ENCODE measurements at regions not wholly inside any gene's neighbourhood (a gene's known extent, or its start where the extent isn't known, plus 50 kb on each side); places are given as distances from the start of the nearest gene placed in this dataset.

- TF ChIP-seq CHD7 (IDR thresholded peaks at IDR 0.05; ENCODE audit: insufficient replicate concordance, low read length) (no peak), FOSL1 (IDR thresholded peaks at IDR 0.05; ENCODE audit: insufficient read depth, low read depth, low read length) (no peak), BACH1 (IDR thresholded peaks at IDR 0.05; ENCODE audit: low read length) (no peak), GABPA (IDR thresholded peaks at IDR 0.05; ENCODE audit: borderline replicate concordance, insufficient read depth, low read length) (no peak), MAX (IDR thresholded peaks at IDR 0.05) (no peak), KDM4A (IDR thresholded peaks at IDR 0.05; ENCODE audit: low read depth, low read length, severe bottlenecking) (no peak), RBBP5 (IDR thresholded peaks at IDR 0.05; ENCODE audit: borderline replicate concordance, low read depth, low read length) (no peak), JUN (IDR thresholded peaks at IDR 0.05; ENCODE audit: low read depth, low read length) (no peak)
Measured at GRCh38 chr18:46405832-46406538, 251.0 kb downstream of the LOXHD1 start (continued).

Data from H1 (cell line).